Transverse colon (tissue), 4 donors: ENCODE measurements at regions not wholly inside any gene's neighbourhood (a gene's known extent, or its start where the extent isn't known, plus 50 kb on each side); places are given as distances from the start of the nearest gene placed in this dataset.

Experiments
- CTCF ChIP-seq, 5 experiments: fragments of 200-600 bp in 3 of 5; fragments of 450-650 bp in 2 of 5; sonication (generic) in 3 of 5; IDR thresholded peaks; 1 replicate in 2 of 5; 2 replicates in 3 of 5; pipeline ENCODE4 v1.5.1; 2016 to 2017; ENCODE audit warnings: antibody characterized with exemption in 5 of 5, inconsistent platforms in 3 of 5, mild to moderate bottlenecking in 2 of 5, moderate library complexity in 1 of 5
- EP300 ChIP-seq: sonication (generic); formaldehyde crosslinking; IDR thresholded peaks from one replicate; pipeline ENCODE4 v1.6.1; 2017; ENCODE audit warnings: antibody characterized with exemption, low read depth
- POLR2A ChIP-seq: fragments of 450-650 bp; IDR thresholded peaks from one replicate; pipeline ENCODE4 v1.6.1; 2016; ENCODE audit warnings: antibody characterized with exemption, mild to moderate bottlenecking, moderate library complexity
- POLR2AphosphoS5 ChIP-seq, 3 donors: sonication (generic); formaldehyde crosslinking; IDR thresholded peaks; one replicate each; pipeline ENCODE4 v1.6.1; 2016; ENCODE audit warnings: antibody characterized with exemption in 3 of 3

GRCh38 chr6:140353536-140353935 lies 979.1 kb upstream of the CITED2 start:
- TF ChIP-seq POLR2A: no peak
- TF ChIP-seq POLR2AphosphoS5 (IDR thresholded peaks at IDR 0.05): no peak
- TF ChIP-seq CTCF (IDR thresholded peaks at IDR 0.05): no peak
- TF ChIP-seq EP300: no peak
